Motor neuron (in vitro differentiated cells): ENCODE measurements at regions not wholly inside any gene's neighbourhood (a gene's known extent, or its start where the extent isn't known, plus 50 kb on each side); places are given as distances from the start of the nearest gene placed in this dataset.
A peak's percentile ranks its signal among the peaks of the same experiment; 100 is the strongest.

Source experiments
- ATAC-seq, 8 experiments: fragments of 200-7000 bp; cut with Tn5 transposase; replicated peaks in 6 of 8; 2 replicates each; pipeline ENCODE4 v1.8.0; 2021; ENCODE audit warnings: mild to moderate bottlenecking in 8 of 8, moderate library complexity in 8 of 8
- H3K27ac ChIP-seq, 2 donors: fragments of 250-450 bp; sonication (Bioruptor Pico); 2 replicates each; pipeline ENCODE4 v1.9.0; 2021; ENCODE audit warnings: antibody characterized with exemption in 2 of 2, mild to moderate bottlenecking in 2 of 2, moderate library complexity in 1 of 2
- H3K4me1 ChIP-seq, 2 donors: fragments of 250-450 bp; sonication (Bioruptor Pico); replicated peaks in 1 of 2; 2 replicates each; pipeline ENCODE4 v1.6.1; 2021; ENCODE audit warnings: antibody characterized with exemption in 2 of 2, mild to moderate bottlenecking in 2 of 2, moderate library complexity in 1 of 2
- H3K4me3 ChIP-seq, 5 donors: fragments of 250-450 bp; sonication (Bioruptor Pico); 2 replicates each; pipeline ENCODE4 v1.9.0; 2021; ENCODE audit warnings: antibody characterized with exemption in 5 of 5, mild to moderate bottlenecking in 5 of 5, moderate library complexity in 4 of 5
- WGBS, 10 experiments: fragments of 450-650 bp; shearing (Covaris generic); methylation state at CpG; one replicate each; pipeline ENCODE4 v1.0.0; 2022; 5-methylcytosine and 5-hydroxymethylcytosine counted together
- in situ Hi-C, 9 experiments: fragments of 400-800 bp; cut with MboI; loops; one replicate each; pipeline ENCODE4 v1.15.0; 2021; ENCODE audit warnings: low sequenced_read_pairs in 9 of 9, low pct_unique_long_range_greater_than_20kb in 2 of 9; ENCODE audit not compliant: unreplicated experiment in 9 of 9

- WGBS, 10 experiments, result 18 to 100% (median 73%) methylated on average over 2 to 6 of the region's 6 CpGs; no CpG with 5 or more reads in 5 of the 10 experiments
- in situ Hi-C loops, result no loop called here
- no peak overlapping the region for H3K4me3 ChIP-seq
- no peaks in the 10 kb centered on the region for H3K4me1 ChIP-seq
- no peak overlapping the region for H3K27ac ChIP-seq
- no peak for ATAC-seq
These were observed 50.8 kb upstream of the CACNA2D3 start for GRCh38 chr3:54071601-54072000.

GRCh38 chr3:54069961-54070360 is 52.4 kb upstream of the CACNA2D3 start:
- no peak for ATAC-seq
- Histone ChIP-seq H3K4me1 (peaks cover 0 to 5% of the 10 kb centered on the region in 2 donors), H3K4me3 (no peak overlapping the region), H3K27ac (no peak overlapping the region)
- in situ Hi-C loops, result no loop called here
- WGBS, 10 experiments, result 39 to 92% (median 72%) methylated on average over 1 to 2 of the region's 2 CpGs; no CpG with 5 or more reads in 2 of the 10 experiments

- Histone ChIP-seq H3K4me1 (peaks cover 0 to 5% of the 10 kb centered on the region in 2 donors), H3K4me3 (no peak overlapping the region), H3K27ac (no peak overlapping the region)
- in situ Hi-C loops, result no loop called here
- ATAC-seq, result peak in 3 of 8 experiments; percentile 92 to 95 (median 92)
- 0 to 100% (median 45%) methylated on average over 1 to 6 of the region's 8 CpGs; no CpG with 5 or more reads in 3 of the 10 experiments for WGBS, 10 experiments
These were observed 55.2 kb upstream of the CACNA2D3 start for GRCh38 chr3:54067055-54067698.

- in situ Hi-C loops, result no loop called here
- WGBS, 10 experiments, result 28% methylated on average over 3 of the region's 3 CpGs; no CpG with 5 or more reads in 9 of the 10 experiments
- ATAC-seq, result peak in 3 of 8 experiments; percentile 27 to 52 (median 48)
These were observed 56.1 kb upstream of the CACNA2D3 start for GRCh38 chr3:54066253-54066652.

GRCh38 chr3:54065586-54065985 is 56.8 kb upstream of the CACNA2D3 start:
- 5 to 100% (median 55%) methylated on average over 1 to 4 of the region's 4 CpGs; no CpG with 5 or more reads in 1 of the 10 experiments for WGBS, 10 experiments
- ATAC-seq, result peak in 1 of 8 experiments; percentile 13
- Histone ChIP-seq H3K27ac (no peak overlapping the region), H3K4me3 (no peak overlapping the region), H3K4me1 (peaks cover 0 to 5% of the 10 kb centered on the region in 2 donors)
- in situ Hi-C loops, result no loop called here

More at GRCh38 chr3:54066253-54066652, 56.1 kb upstream of the CACNA2D3 start:
- Histone ChIP-seq H3K27ac (no peak overlapping the region), H3K4me1 (peaks cover 0 to 5% of the 10 kb centered on the region in 2 donors), H3K4me3 (no peak overlapping the region)

- Histone ChIP-seq H3K4me3 (no peak overlapping the region), H3K4me1 (peaks cover 0 to 5% of the 10 kb centered on the region in 2 donors), H3K27ac (no peak overlapping the region)
- no peak for ATAC-seq
- 25 to 82% (median 60%) methylated on average over 1 to 4 of the region's 4 CpGs; no CpG with 5 or more reads in 2 of the 10 experiments for WGBS, 10 experiments
- in situ Hi-C loops, result no loop called here
These were observed 57.2 kb upstream of the CACNA2D3 start for GRCh38 chr3:54065140-54065539.

GRCh38 chr3:54064486-54064885 is 57.9 kb upstream of the CACNA2D3 start:
- WGBS, 10 experiments, result 17 to 100% (median 61%) methylated on average over 1 to 8 of the region's 8 CpGs; no CpG with 5 or more reads in 1 of the 10 experiments

GRCh38 chr3:54062546-54062945 is 59.8 kb upstream of the CACNA2D3 start:
- WGBS, 10 experiments, result 23 to 100% (median 80%) methylated on average over 1 to 3 of the region's 3 CpGs; no CpG with 5 or more reads in 5 of the 10 experiments
- no peak for ATAC-seq
- H3K4me3 ChIP-seq, result no peak overlapping the region
- H3K27ac ChIP-seq, result no peak overlapping the region
- in situ Hi-C loops, result no loop called here
- H3K4me1 ChIP-seq, result peaks cover 0 to 5% of the 10 kb centered on the region in 2 donors

More at GRCh38 chr3:54064486-54064885, 57.9 kb upstream of the CACNA2D3 start:
- no peak overlapping the region for H3K4me3 ChIP-seq
- ATAC-seq, result no peak
- H3K4me1 ChIP-seq, result peaks cover 0 to 5% of the 10 kb centered on the region in 2 donors
- in situ Hi-C loops, result no loop called here
- no peak overlapping the region for H3K27ac ChIP-seq

GRCh38 chr3:54056521-54056920 is 65.8 kb upstream of the CACNA2D3 start:
- Histone ChIP-seq H3K27ac (no peak overlapping the region), H3K4me3 (no peak overlapping the region), H3K4me1 (peaks cover 0 to 2% of the 10 kb centered on the region in 2 donors)
- no peak for ATAC-seq
- 0 to 88% (median 67%) methylated on average over 1 to 2 of the region's 2 CpGs; no CpG with 5 or more reads in 3 of the 10 experiments for whole genome bisulfite sequencing, 10 experiments
- in situ Hi-C loops, result no loop called here

- peaks cover 0 to 2% of the 10 kb centered on the region in 2 donors for H3K4me1 ChIP-seq
- in situ Hi-C loops, result no loop called here
- H3K27ac ChIP-seq, result no peak overlapping the region
- WGBS, 10 experiments, result 14 to 100% (median 80%) methylated on average over 1 to 4 of the region's 4 CpGs; no CpG with 5 or more reads in 1 of the 10 experiments
- H3K4me3 ChIP-seq, result no peak overlapping the region
- peak in 1 of 8 experiments; percentile 32 for ATAC-seq
These were observed 68.5 kb upstream of the CACNA2D3 start for GRCh38 chr3:54053882-54054281.

GRCh38 chr3:54053211-54053610 is 69.1 kb upstream of the CACNA2D3 start:
- no peak overlapping the region for H3K27ac ChIP-seq
- H3K4me1 ChIP-seq, result peaks cover 0 to 2% of the 10 kb centered on the region in 2 donors
- 28 to 82% (median 55%) methylated on average over 1 to 5 of the region's 5 CpGs; no CpG with 5 or more reads in 1 of the 10 experiments for WGBS, 10 experiments
- peak in 5 of 8 experiments; percentile 38 to 74 (median 61) for ATAC-seq
- in situ Hi-C loops, result no loop called here
- no peak overlapping the region for H3K4me3 ChIP-seq

GRCh38 chr3:54047568-54047967 is 74.8 kb upstream of the CACNA2D3 start:
- peak in 1 of 8 experiments; percentile 14 for ATAC-seq
- no peak overlapping the region for H3K4me3 ChIP-seq
- WGBS, 10 experiments, result 56 to 100% (median 89%) methylated on average over 2 to 5 of the region's 5 CpGs; no CpG with 5 or more reads in 1 of the 10 experiments
- in situ Hi-C loops, result no loop called here
- no peaks in the 10 kb centered on the region for H3K4me1 ChIP-seq
- no peak overlapping the region for H3K27ac ChIP-seq

GRCh38 chr3:54046641-54047214 is 75.6 kb upstream of the CACNA2D3 start:
- no peak overlapping the region for H3K4me3 ChIP-seq
- peak in 2 of 8 experiments; percentile 86 to 91 for ATAC-seq
- H3K4me1 ChIP-seq, result no peaks in the 10 kb centered on the region
- no peak overlapping the region for H3K27ac ChIP-seq
- in situ Hi-C loops, result no loop called here
